ENCODE measurements at regions not wholly inside any gene's neighbourhood (a gene's known extent, or its start where the extent isn't known, plus 50 kb on each side); places are given as distances from the start of the nearest gene placed in this dataset.

DNA sequence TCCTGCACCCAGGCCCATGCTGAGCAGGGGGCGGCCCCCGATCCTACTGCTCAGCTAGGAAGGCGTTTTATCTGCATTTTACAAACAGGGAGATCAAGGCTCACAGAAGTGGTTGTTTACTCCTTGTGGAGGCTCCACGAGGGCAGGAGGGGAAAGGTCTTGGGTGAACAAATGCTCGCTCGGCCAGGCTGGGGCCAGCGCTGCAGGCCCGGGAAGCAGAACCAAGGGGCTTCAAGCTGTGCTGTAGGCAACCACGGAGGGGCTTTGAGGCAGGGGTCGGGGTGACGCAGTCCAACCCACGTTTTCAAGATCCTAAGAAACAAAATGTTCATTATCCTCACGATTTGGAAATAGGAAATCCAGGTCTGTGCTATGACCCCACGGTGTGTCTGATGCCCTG lies 125.8 kb downstream of the HMX1 start:
- TF ChIP-seq, protein P1, sequence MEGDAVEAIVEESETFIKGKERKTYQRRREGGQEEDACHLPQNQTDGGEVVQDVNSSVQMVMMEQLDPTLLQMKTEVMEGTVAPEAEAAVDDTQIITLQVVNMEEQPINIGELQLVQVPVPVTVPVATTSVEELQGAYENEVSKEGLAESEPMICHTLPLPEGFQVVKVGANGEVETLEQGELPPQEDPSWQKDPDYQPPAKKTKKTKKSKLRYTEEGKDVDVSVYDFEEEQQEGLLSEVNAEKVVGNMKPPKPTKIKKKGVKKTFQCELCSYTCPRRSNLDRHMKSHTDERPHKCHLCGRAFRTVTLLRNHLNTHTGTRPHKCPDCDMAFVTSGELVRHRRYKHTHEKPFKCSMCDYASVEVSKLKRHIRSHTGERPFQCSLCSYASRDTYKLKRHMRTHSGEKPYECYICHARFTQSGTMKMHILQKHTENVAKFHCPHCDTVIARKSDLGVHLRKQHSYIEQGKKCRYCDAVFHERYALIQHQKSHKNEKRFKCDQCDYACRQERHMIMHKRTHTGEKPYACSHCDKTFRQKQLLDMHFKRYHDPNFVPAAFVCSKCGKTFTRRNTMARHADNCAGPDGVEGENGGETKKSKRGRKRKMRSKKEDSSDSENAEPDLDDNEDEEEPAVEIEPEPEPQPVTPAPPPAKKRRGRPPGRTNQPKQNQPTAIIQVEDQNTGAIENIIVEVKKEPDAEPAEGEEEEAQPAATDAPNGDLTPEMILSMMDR (IDR thresholded peaks at IDR 0.05; ENCODE audit: unreplicated experiment): no peak
- intact Hi-C loops (cut with micrococcal nuclease; ENCODE audit: unreplicated experiment): no loop called here
- H3K36me3 Mint-ChIP-seq (ENCODE audit: insufficient read depth, unreplicated experiment): no peaks in the 10 kb centered on the region
- CTCF ChIA-PET: no interaction called here
- no peak overlapping the region for H3K4me3 Mint-ChIP-seq (ENCODE audit: low read depth, unreplicated experiment)
- H3K9me3 Mint-ChIP-seq (ENCODE audit: low read depth, unreplicated experiment): peaks cover 11% of the 10 kb centered on the region
- no TSS peak for BruUV-seq (replicated peaks)
- H3K4me1 Mint-ChIP-seq (ENCODE audit: low read depth, unreplicated experiment): no peaks in the 10 kb centered on the region
- H3K27me3 Mint-ChIP-seq (ENCODE audit: unreplicated experiment): peaks cover 21% of the 10 kb centered on the region
- no peak overlapping the region for H3K27ac Mint-ChIP-seq (ENCODE audit: unreplicated experiment)
- DNase-seq: no peak

DNA sequence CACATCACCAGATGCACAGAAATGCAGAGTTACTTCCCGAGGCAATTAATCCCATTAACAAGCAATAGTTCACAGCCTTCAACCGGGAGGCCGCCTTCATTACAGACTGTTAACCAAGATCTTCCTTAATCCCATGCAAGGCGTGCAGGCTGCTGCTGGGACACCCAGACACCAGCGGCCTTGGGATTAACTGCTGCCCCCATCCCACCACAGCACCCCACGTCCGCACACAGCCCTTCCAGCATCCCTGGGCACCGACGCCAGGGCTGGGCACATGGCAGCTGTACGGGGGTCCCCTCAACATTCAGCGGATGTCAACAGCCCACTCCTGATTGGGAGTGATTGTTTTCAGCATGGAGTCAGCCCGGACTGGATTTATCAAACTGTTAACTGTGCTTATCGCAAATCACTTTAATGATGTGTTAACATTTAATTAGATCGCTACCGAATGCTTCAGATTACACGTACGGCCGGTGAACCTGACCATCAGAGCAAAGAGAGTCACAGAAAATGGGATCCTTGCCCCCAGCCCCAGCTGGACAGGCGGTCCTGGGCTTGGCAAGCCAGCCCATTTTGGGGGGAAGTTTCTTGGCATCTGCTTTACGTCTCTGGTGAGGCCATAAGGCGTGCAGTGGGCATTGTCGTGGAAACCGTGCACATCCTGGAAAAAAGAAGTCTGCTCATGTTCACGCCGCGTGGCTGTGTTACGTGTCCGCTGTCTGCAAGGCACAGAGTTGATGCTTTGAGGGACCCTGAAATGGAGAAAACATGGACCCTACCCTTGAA lies 126.4 kb downstream of the HMX1 start:
- CTCF ChIA-PET: no interaction called here
- Mint-ChIP-seq H3K27ac (ENCODE audit: unreplicated experiment) (no peak overlapping the region), H3K4me3 (ENCODE audit: low read depth, unreplicated experiment) (no peak overlapping the region), H3K9me3 (ENCODE audit: low read depth, unreplicated experiment) (peaks cover 11% of the 10 kb centered on the region), H3K27me3 (ENCODE audit: unreplicated experiment) (peaks cover 21% of the 10 kb centered on the region), H3K36me3 (ENCODE audit: insufficient read depth, unreplicated experiment) (no peaks in the 10 kb centered on the region), H3K4me1 (ENCODE audit: low read depth, unreplicated experiment) (no peaks in the 10 kb centered on the region)
- no TSS peak for BruUV-seq (replicated peaks)
- TF ChIP-seq, protein P1 (IDR thresholded peaks at IDR 0.05; ENCODE audit: unreplicated experiment): no peak
- no peak for DNase-seq
- intact Hi-C loops (cut with micrococcal nuclease; ENCODE audit: unreplicated experiment): no loop called here

DNA sequence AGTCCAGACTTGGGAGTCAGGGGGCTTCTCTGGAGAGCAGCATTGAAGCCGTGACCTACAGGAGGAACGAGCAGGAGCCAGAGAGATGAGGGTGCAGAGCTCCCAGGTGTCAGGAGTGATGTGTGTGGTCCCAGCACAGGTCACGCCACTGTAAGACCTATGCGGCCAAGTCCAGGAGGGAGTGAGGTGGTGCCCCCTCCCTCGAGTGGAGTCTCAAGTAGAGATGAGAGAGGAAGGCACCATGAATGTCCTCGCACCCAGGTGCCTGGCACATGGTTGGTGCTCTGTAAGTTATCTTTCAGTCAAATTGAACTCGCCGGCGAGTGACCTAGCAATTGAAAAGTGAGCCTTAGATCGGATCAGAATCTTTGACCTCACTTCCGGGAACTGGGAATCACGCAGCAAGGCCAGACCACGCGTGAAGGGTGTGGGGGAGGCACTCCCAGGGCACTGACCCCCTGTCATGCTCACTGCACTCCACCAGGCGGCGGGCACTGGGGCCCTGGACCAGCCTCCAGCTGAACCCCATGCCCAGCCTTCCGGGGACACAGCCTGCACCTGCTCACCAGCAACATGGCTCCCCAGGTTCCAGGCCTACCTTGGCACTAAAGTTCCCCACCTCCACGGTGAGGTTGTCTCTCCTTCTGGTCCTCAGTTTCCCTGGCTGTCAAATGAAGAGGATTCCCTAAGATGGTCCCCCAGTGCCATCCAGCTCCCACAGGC lies 127.4 kb downstream of the HMX1 start:
- BruUV-seq (replicated peaks): no TSS peak
- no peak for DNase-seq
- Mint-ChIP-seq H3K27me3 (ENCODE audit: unreplicated experiment) (peaks cover 21% of the 10 kb centered on the region), H3K4me3 (ENCODE audit: low read depth, unreplicated experiment) (no peak overlapping the region), H3K27ac (ENCODE audit: unreplicated experiment) (no peak overlapping the region), H3K36me3 (ENCODE audit: insufficient read depth, unreplicated experiment) (no peaks in the 10 kb centered on the region), H3K9me3 (ENCODE audit: low read depth, unreplicated experiment) (peaks cover 7% of the 10 kb centered on the region), H3K4me1 (ENCODE audit: low read depth, unreplicated experiment) (no peaks in the 10 kb centered on the region)
- TF ChIP-seq, protein P1 (IDR thresholded peaks at IDR 0.05; ENCODE audit: unreplicated experiment): no peak
- CTCF ChIA-PET: no interaction called here
- intact Hi-C loops (cut with micrococcal nuclease; ENCODE audit: unreplicated experiment): no loop called here

DNA sequence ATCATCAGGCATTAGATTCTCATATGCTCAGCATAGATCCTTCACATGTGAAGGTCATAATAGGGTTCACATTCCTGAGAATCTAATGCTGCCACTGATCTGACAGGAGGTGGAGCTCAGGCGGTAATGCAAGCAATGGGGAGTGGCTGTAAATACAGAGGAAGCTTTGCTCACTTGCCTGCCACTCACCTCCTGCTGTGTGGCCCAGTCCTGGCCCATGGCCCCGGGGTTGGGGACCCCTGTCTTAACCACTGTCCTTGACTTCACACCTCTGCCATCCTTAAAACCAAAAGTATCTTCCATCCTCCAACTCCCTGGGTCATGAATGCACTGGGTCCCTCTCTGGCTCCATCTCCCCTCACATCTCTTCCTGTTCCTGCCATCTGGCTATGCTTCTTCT lies 129.1 kb downstream of the HMX1 start:
- CTCF ChIA-PET: no interaction called here
- DNase-seq: no peak
- no peak overlapping the region for H3K27ac Mint-ChIP-seq (ENCODE audit: unreplicated experiment)
- H3K4me1 Mint-ChIP-seq (ENCODE audit: low read depth, unreplicated experiment): no peaks in the 10 kb centered on the region
- no TSS peak for BruUV-seq (replicated peaks)
- no peaks in the 10 kb centered on the region for H3K36me3 Mint-ChIP-seq (ENCODE audit: insufficient read depth, unreplicated experiment)
- peaks cover 6% of the 10 kb centered on the region for H3K9me3 Mint-ChIP-seq (ENCODE audit: low read depth, unreplicated experiment)
- H3K4me3 Mint-ChIP-seq (ENCODE audit: low read depth, unreplicated experiment): no peak overlapping the region
- H3K27me3 Mint-ChIP-seq (ENCODE audit: unreplicated experiment): peaks cover 15% of the 10 kb centered on the region
- TF ChIP-seq, protein P1 (IDR thresholded peaks at IDR 0.05; ENCODE audit: unreplicated experiment): no peak
- intact Hi-C loops (cut with micrococcal nuclease; ENCODE audit: unreplicated experiment): no loop called here
